ENCODE measurements at regions not wholly inside any gene's neighbourhood (a gene's known extent, or its start where the extent isn't known, plus 50 kb on each side); places are given as distances from the start of the nearest gene placed in this dataset.
"Not testable (repeated sequence)": the region's sequence is repeated elsewhere in the genome, so short reads cannot be mapped to it uniquely, and the experiment has no call there.

DNA sequence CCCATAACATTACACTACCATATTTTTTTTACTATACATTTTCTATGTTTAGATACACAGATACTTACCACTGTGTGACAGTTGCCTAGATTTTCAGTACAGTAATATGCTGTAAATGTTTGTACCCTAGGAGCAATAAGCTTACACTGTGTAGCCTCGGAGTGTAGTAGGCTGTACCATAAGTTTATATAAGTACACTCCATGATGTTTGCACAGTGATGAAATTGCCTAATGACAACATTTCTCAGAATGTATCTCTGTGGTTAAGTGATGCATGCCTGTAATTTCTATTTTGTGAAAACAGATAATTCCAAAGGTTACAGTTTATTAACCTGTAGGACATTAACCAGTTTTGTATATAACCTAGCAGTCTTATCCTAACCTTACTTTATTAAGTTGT lies 128.1 kb upstream of the RBMS1 start:
- ChIA-PET POLR2A (no interaction called here), CTCF (no interaction called here)
- in situ Hi-C loops (cut with HindIII; ENCODE audit: low pct_unique_long_range_greater_than_20kb, low sequenced_read_pairs) (no loop called here), intact Hi-C loops (cut with micrococcal nuclease; ENCODE audit: unreplicated experiment) (no loop called here)
- H3K9me3 ChIP-seq (ENCODE audit: control insufficient read depth, insufficient read depth, low read depth, low read length) = no peaks in the 10 kb centered on the region
- no peaks in the 10 kb centered on the region for H3K27me3 ChIP-seq (ENCODE audit: control insufficient read depth, insufficient read depth, low read length)
- ATAC-seq (no peak), DNase-seq (ENCODE audit: low read depth, low spot score) (no peak)
- no TSS peak for BruUV-seq (replicated peaks)
- H3K4me1 ChIP-seq (ENCODE audit: control insufficient read depth, insufficient read depth, low read length) = no peaks in the 10 kb centered on the region
- H3K36me3 ChIP-seq (ENCODE audit: control insufficient read depth, insufficient read depth, low read length) = no peaks in the 10 kb centered on the region
- no peak overlapping the region for H3K4me3 ChIP-seq (ENCODE audit: low read depth in 2 of 2, low read length in 2 of 2)
- no peak overlapping the region for H3K27ac ChIP-seq (ENCODE audit: low read length)
- TF ChIP-seq TCF7L2 (IDR thresholded peaks at IDR 0.05; ENCODE audit: low read depth, low read length) (no peak), SIN3A (IDR thresholded peaks at IDR 0.05; ENCODE audit: borderline replicate concordance, insufficient read depth, low read depth, low read length) (no peak), CTCF (IDR thresholded peaks at IDR 0.05) (no peak), POLR2AphosphoS5 (IDR thresholded peaks at IDR 0.05; ENCODE audit: low read depth, low read length) (no peak)
- TF ChIP-seq, protein P1, sequence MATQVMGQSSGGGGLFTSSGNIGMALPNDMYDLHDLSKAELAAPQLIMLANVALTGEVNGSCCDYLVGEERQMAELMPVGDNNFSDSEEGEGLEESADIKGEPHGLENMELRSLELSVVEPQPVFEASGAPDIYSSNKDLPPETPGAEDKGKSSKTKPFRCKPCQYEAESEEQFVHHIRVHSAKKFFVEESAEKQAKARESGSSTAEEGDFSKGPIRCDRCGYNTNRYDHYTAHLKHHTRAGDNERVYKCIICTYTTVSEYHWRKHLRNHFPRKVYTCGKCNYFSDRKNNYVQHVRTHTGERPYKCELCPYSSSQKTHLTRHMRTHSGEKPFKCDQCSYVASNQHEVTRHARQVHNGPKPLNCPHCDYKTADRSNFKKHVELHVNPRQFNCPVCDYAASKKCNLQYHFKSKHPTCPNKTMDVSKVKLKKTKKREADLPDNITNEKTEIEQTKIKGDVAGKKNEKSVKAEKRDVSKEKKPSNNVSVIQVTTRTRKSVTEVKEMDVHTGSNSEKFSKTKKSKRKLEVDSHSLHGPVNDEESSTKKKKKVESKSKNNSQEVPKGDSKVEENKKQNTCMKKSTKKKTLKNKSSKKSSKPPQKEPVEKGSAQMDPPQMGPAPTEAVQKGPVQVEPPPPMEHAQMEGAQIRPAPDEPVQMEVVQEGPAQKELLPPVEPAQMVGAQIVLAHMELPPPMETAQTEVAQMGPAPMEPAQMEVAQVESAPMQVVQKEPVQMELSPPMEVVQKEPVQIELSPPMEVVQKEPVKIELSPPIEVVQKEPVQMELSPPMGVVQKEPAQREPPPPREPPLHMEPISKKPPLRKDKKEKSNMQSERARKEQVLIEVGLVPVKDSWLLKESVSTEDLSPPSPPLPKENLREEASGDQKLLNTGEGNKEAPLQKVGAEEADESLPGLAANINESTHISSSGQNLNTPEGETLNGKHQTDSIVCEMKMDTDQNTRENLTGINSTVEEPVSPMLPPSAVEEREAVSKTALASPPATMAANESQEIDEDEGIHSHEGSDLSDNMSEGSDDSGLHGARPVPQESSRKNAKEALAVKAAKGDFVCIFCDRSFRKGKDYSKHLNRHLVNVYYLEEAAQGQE (IDR thresholded peaks at IDR 0.05; ENCODE audit: insufficient read depth in 1 of 2, low read depth in 2 of 2, low read length in 1 of 2) = no peak

DNA sequence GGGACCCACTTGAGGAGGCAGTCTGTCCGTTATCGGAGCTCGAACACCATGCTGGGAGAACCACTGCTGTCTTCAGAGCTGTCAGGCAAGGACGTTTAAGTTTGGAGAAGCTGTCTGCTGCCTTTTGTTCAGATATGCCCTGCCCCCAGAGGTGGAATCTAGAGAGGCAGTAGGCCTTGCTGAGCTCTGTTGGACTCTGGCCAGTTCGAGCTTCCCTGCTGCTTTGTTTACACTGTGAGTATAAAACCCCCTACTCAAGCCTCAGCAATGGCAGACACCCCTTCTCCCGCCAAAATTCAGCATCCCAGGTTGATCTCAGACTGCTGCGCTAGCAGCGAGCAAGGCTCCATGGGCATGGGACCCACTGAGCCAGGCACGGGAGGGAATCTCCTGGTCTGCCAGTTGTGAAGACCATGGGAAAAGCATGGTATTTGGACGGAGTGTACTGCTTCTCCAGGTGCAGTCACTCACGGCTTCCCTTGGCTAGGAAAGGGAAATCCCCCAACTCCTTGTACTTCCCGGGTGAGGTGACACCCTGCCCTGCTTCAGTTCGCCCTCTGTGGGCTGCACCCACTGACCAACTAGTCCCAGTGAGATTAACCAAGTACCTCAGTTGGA lies 134.5 kb upstream of the RBMS1 start:
- H3K27ac ChIP-seq (ENCODE audit: low read length); BruUV-seq (replicated peaks); ATAC-seq; H3K27me3 ChIP-seq (ENCODE audit: control insufficient read depth, insufficient read depth, low read length); H3K9me3 ChIP-seq (ENCODE audit: control insufficient read depth, insufficient read depth, low read depth, low read length); intact Hi-C loops (cut with micrococcal nuclease; ENCODE audit: unreplicated experiment); in situ Hi-C loops (cut with HindIII; ENCODE audit: low pct_unique_long_range_greater_than_20kb, low sequenced_read_pairs); DNase-seq (ENCODE audit: low read depth, low spot score); H3K4me1 ChIP-seq (ENCODE audit: control insufficient read depth, insufficient read depth, low read length); POLR2A ChIA-PET; H3K4me3 ChIP-seq (ENCODE audit: low read depth in 2 of 2, low read length in 2 of 2); H3K36me3 ChIP-seq (ENCODE audit: control insufficient read depth, insufficient read depth, low read length): not testable (repeated sequence)
- CTCF ChIA-PET = interaction anchor here (0.6 kb wide), 1 partner anchor 26 kb away, joined by 3 read pairs; no protein-coding TSS in a partner anchor

DNA sequence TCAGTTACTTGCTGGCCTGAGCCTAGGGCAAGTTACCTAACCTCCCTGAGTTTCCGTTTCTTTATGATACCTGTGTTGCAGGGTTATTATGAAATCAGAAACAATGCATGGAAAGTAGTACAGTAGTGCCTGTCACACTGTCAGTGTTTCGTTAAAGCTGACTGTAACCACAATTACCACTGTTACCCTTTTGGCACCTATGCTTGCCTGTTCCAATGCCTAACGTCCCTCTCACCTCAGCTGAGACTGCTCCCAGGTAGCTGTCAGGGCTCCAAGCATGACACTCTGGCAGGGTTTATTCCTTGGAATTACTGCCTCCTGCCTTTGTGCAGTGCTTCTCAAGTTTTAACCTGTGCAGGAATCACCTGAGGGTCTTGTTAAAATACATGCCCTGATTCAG lies 135.2 kb upstream of the RBMS1 start:
- in situ Hi-C loops (cut with HindIII; ENCODE audit: low pct_unique_long_range_greater_than_20kb, low sequenced_read_pairs) (no loop called here), intact Hi-C loops (cut with micrococcal nuclease; ENCODE audit: unreplicated experiment) (no loop called here)
- BruUV-seq (replicated peaks) = no TSS peak
- H3K4me3 ChIP-seq (ENCODE audit: low read depth in 2 of 2, low read length in 2 of 2) = no peak overlapping the region
- ATAC-seq (no peak), DNase-seq (ENCODE audit: low read depth, low spot score) (no peak)
- TF ChIP-seq POLR2AphosphoS5 (IDR thresholded peaks at IDR 0.05; ENCODE audit: low read depth, low read length) = no peak
- no peak for TF ChIP-seq SIN3A (IDR thresholded peaks at IDR 0.05; ENCODE audit: borderline replicate concordance, insufficient read depth, low read depth, low read length)
- no peak for TF ChIP-seq TCF7L2 (IDR thresholded peaks at IDR 0.05; ENCODE audit: low read depth, low read length)
- TF ChIP-seq CTCF (IDR thresholded peaks at IDR 0.05) = no peak
- TF ChIP-seq, protein P1 (IDR thresholded peaks at IDR 0.05; ENCODE audit: insufficient read depth in 1 of 2, low read depth in 2 of 2, low read length in 1 of 2) = no peak
- no peaks in the 10 kb centered on the region for H3K27me3 ChIP-seq (ENCODE audit: control insufficient read depth, insufficient read depth, low read length)
- ChIA-PET CTCF (no interaction called here), POLR2A (no interaction called here)
- H3K27ac ChIP-seq (ENCODE audit: low read length) = no peak overlapping the region
- no peaks in the 10 kb centered on the region for H3K36me3 ChIP-seq (ENCODE audit: control insufficient read depth, insufficient read depth, low read length)
- H3K9me3 ChIP-seq (ENCODE audit: control insufficient read depth, insufficient read depth, low read depth, low read length) = no peaks in the 10 kb centered on the region
- no peaks in the 10 kb centered on the region for H3K4me1 ChIP-seq (ENCODE audit: control insufficient read depth, insufficient read depth, low read length)

Data from Panc1 (cell line).